Astrocyte of the spinal cord (primary cell): ENCODE measurements at regions not wholly inside any gene's neighbourhood (a gene's known extent, or its start where the extent isn't known, plus 50 kb on each side); places are given as distances from the start of the nearest gene placed in this dataset.

Experiments used
- DNase-seq: peaks from one replicate; pipeline ENCODE4 v3.0.0; 2011; ENCODE audit warnings: low read depth, low spot score
- H3K4me3 ChIP-seq: 2 replicates; pipeline ENCODE4 v1.5.1; 2011; ENCODE audit warnings: low read depth, mild to moderate bottlenecking, low read length, moderate library complexity
- CTCF ChIP-seq: IDR thresholded peaks from 2 replicates; pipeline ENCODE4 v1.5.1; 2012; ENCODE audit warnings: low read depth, mild to moderate bottlenecking, low read length, inconsistent platforms
- in situ Hi-C: cut with HindIII; loops from 2 replicates; pipeline ENCODE4 v1.10.0; 2017; ENCODE audit warnings: low sequenced_read_pairs

- H3K4me3 ChIP-seq = no peak overlapping the region
- in situ Hi-C loops = no loop called here
- DNase-seq = no peak
- no peak for TF ChIP-seq CTCF
Observed at GRCh38 chr7:49159536-49159935, 235.2 kb downstream of the CDC14C start.

GRCh38 chr7:49166441-49166840 is 242.1 kb downstream of the CDC14C start:
- no peak for TF ChIP-seq CTCF
- no peak overlapping the region for H3K4me3 ChIP-seq
- in situ Hi-C loops = no loop called here
- peak; percentile 1 for DNase-seq

- no peak overlapping the region for H3K4me3 ChIP-seq
- in situ Hi-C loops = no loop called here
- DNase-seq = no peak
- no peak for TF ChIP-seq CTCF
Observed at GRCh38 chr7:49172639-49173038, 248.3 kb downstream of the CDC14C start.

- in situ Hi-C loops = no loop called here
- peak; percentile 19 for DNase-seq
- no peak for TF ChIP-seq CTCF
- H3K4me3 ChIP-seq = no peak overlapping the region
Observed at GRCh38 chr7:49174396-49174795, 250.0 kb downstream of the CDC14C start.

DNA sequence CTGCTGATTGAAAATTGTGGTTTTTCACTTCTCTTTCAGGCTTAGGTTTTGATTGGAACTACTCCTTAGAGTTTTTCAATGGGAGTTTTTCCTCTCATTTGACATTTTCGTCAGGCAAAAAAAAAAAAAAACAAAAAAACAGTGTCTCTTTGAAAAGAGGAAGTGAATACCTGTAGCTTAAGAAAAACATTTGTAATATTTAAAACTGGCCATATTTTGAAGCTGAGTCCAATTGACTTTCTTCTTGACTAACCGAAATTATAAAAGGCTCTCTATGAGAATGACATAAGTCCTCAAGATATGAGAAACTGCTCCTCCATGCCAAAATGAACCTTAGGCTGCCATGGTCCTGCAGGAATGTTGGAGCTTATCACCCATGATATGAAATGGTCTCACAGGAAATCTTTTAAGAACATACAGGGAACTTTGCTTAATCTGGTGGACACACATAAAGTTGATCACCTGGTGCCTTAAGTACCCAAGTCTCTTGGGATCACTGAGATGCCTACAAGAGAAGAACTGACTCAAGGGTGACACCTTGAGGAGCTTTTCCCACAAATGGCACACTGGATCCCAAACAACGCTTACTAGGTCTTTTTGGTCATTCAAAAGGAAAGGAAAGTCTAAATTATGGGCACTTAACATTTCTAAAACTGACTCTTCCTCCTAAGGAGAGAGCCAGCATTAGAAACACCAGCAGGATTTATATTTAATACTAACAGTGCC is 263.4 kb downstream of the CDC14C start:
- in situ Hi-C loops = no loop called here

DNA sequence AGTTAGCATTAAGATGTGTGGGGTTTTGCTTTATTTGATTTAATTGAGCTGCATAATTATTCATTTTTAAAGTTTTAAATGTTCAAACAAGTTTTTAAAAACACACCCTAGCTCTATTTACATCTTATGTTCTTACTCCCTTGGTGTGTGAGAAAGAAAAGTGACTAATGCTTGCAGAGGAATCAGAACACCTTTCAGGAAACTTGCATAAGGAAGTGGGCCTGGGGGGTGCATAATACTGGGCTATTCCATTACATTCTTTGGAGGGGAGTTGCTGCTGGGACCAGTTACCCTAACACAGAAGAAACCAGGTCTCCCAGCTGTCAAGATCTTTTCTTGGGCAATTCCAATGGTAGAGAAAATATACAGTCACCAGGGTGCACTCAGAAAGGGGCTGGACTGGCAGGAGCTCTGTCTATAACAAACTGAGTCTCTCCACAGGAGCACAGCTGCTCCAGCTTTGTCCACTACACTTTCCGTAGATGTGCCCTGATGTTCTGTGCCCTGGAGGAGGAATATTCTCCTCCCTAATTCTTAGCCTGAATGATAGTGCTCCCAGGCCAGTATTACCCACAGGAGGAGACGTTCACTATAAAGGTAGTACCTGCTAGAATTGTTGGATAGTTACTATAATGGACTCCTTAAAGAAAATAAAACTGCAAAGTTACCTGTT is 304.2 kb downstream of the CDC14C start:
- in situ Hi-C loops = no loop called here
- no peak for DNase-seq
- no peak overlapping the region for H3K4me3 ChIP-seq
- TF ChIP-seq CTCF = no peak

More for the DNA sequence above, 263.4 kb downstream of the CDC14C start:
- no peak for TF ChIP-seq CTCF
- no peak overlapping the region for H3K4me3 ChIP-seq
- DNase-seq = no peak
